HG03342 (cell line): ENCODE measurements at regions not wholly inside any gene's neighbourhood (a gene's known extent, or its start where the extent isn't known, plus 50 kb on each side); places are given as distances from the start of the nearest gene placed in this dataset.

Experiments used
- ATAC-seq: cut with Tn5 transposase; IDR thresholded peaks from one replicate; pipeline ENCODE4 v1.9.1; 2021; ENCODE audit warnings: mild to moderate bottlenecking, moderate library complexity; ENCODE audit not compliant: unreplicated experiment

DNA sequence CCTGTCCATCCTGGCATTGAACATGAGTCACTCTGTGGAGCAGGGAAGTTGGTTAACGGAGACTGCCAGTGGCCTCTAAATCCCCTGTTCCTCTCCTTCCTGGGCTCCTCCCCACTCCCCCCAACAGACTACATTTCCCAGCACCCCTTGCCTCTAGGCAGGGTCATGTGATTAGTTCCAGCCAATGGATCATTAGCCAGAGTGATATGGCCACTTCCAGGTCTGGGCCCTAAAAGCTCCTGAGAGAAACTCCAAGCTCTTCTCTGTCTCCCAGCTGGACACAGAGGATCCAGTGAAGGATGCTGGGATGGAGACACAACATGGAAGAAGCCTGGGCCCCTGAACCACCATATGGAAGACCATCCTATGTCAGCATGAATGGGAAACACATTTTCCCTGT, 54.4 kb upstream of the RFLNA start:
- ATAC-seq: no peak

DNA sequence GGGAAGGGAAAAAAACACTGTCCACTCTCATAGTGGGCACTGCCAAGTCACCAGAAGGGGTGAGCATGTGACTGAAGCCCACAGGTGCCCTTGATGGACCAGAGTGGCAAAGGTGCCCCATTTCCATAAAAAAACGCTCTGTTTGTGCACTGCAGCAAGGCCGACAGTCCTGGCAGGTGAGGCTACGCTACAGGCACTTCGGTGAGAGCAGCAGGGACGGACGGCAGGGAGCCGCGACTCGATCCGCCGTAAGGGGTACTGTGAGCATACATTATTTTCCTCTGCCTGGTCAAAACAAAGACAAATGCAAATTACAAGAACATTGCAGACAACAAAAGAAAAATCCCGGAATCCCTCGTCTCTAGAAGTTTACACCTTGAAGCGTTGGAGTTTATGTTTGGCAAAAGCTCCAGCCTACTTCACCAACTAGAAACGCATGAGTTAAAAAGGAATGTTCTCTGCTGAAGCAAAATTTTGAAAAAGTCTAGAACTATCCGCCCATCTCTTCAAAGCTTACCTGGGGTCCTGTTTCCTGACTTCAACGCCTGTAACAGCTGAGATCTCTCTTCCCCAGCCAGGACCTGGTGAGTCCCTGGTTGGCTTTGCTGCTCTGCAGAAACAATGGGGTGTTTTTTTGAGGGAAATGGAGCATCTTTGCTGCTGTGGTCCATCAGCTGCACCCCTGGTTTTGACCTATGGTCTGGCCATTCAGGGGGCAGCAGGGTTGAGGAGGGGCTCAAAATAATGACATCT, 52.9 kb upstream of the RFLNA start:
- no peak for ATAC-seq

DNA sequence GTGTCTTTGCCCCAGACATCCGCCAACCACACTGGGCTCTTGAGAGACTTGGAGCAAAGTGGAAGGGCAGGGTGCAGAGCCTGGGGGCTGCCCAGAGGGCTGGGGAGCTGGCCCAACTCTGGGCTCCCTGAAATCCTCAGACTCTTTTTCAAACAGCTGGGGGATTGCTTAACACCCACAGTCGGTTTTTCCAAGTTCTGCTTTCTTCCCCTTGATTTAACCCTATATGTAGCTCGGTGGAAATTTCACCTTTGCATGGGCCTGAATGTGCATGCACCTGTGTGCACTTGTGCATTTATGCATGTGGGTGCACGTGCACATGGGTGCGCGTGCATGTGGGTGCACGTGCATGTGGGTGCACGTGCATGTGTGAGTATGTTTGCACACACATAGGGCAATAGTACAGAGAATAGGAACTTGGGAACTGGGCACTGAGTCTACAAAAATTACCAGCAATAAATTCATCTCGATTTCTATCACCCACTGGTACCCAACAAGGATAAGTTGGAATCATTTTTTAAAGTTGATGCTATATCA, 52.3 kb upstream of the RFLNA start:
- no peak for ATAC-seq

DNA sequence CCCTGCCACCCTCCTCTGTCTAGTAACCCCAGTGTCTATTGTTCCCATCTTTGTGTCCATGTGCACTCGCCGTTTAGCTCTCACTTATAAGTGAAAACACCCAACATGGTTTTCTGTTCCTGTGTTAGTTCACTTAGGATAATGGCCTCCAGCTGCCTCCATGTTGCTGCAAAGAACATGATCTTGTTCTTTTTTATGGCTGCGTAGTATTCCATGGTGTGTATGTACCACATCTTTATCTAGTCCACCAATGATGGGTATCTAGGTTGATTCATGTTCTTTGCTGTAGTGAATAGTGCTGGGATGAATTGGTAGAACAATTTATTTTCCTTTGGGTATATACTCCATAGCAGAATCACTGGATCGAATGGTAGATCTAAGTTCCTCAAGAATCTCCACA, 51.0 kb upstream of the RFLNA start:
- no peak for ATAC-seq
